ENCODE measurements at regions not wholly inside any gene's neighbourhood (a gene's known extent, or its start where the extent isn't known, plus 50 kb on each side); places are given as distances from the start of the nearest gene placed in this dataset.

DNA sequence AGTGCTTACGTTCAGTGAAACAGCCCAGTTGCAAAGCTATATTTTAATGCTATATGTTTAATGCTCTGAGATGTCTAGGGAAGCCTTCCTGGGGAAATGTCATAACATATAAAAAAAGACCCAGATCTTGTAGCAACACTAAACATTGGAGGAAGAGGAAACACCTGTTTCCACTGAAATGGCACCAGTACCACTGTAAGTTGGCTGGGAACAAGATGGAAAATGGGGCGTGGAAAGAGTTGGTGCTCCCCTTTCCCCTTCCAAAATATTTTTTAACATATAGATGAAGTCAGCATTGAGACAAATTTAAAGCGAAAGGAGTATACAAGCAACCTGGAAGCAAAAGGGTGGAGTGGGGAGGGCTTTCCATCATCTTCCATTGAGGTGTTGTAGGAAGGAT is 289.9 kb upstream of the COL8A1 start:
- TF ChIP-seq, protein P1, sequence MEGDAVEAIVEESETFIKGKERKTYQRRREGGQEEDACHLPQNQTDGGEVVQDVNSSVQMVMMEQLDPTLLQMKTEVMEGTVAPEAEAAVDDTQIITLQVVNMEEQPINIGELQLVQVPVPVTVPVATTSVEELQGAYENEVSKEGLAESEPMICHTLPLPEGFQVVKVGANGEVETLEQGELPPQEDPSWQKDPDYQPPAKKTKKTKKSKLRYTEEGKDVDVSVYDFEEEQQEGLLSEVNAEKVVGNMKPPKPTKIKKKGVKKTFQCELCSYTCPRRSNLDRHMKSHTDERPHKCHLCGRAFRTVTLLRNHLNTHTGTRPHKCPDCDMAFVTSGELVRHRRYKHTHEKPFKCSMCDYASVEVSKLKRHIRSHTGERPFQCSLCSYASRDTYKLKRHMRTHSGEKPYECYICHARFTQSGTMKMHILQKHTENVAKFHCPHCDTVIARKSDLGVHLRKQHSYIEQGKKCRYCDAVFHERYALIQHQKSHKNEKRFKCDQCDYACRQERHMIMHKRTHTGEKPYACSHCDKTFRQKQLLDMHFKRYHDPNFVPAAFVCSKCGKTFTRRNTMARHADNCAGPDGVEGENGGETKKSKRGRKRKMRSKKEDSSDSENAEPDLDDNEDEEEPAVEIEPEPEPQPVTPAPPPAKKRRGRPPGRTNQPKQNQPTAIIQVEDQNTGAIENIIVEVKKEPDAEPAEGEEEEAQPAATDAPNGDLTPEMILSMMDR (conservative IDR thresholded peaks at IDR 0.05; ENCODE audit: control insufficient read depth, insufficient read depth, low read depth, low read length): no peak
- no peak for DNase-seq (ENCODE audit: low read depth)
- H3K4me3 ChIP-seq (ENCODE audit: control insufficient read depth, low read depth, low read length): no peak overlapping the region

DNA sequence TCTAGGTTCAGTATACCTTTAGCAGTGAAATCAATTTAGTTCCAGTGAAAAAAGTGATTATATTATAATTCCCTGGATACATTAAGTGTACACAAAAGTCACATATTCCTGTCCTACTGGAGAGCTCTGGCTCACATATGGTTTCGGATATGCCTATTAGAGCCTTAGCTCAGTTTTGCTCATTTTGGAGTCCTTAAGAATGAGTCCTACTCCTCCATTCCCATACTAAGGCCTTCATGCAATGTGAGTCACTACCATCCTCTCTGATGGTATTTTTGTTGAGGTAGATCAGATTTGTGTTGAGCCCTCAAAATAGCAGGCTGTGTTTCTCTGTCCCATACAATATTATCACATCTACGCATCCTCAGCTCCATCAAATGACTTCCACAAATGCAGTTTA is 294.2 kb upstream of the COL8A1 start:
- no peak overlapping the region for H3K4me3 ChIP-seq (ENCODE audit: control insufficient read depth, low read depth, low read length)
- peak; percentile 20 for DNase-seq (ENCODE audit: low read depth)
- TF ChIP-seq, protein P1 (conservative IDR thresholded peaks at IDR 0.05; ENCODE audit: control insufficient read depth, insufficient read depth, low read depth, low read length): no peak

DNA sequence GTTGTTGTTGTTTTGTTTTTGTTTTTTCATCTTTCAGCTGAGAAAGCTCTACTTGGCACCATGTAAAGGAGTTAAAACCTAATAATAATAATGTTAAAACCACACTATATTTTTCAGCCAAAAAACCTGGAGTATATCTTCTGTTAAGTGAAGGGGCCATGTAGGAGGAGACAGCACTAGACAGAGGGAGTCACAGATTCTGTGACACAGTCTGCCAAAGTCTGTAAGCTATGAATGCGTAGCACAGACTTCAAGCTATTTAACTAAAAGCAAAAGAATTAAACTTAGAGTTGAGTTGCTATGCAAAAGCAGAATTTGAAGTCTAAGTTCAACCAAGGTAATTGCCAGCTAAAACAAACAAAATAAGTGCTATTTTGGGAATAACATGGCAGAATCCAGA is 296.0 kb upstream of the COL8A1 start:
- no peak for DNase-seq (ENCODE audit: low read depth)
- no peak overlapping the region for H3K4me3 ChIP-seq (ENCODE audit: control insufficient read depth, low read depth, low read length)
- TF ChIP-seq, protein P1 (conservative IDR thresholded peaks at IDR 0.05; ENCODE audit: control insufficient read depth, insufficient read depth, low read depth, low read length): no peak

GRCh38 chr3:99339222-99339621 is 299.2 kb upstream of the COL8A1 start:
- no peak for DNase-seq (ENCODE audit: low read depth)
- TF ChIP-seq, protein P1 (conservative IDR thresholded peaks at IDR 0.05; ENCODE audit: control insufficient read depth, insufficient read depth, low read depth, low read length): no peak
- H3K4me3 ChIP-seq (ENCODE audit: control insufficient read depth, low read depth, low read length): no peak overlapping the region

GRCh38 chr3:99332718-99333117 is 305.7 kb upstream of the COL8A1 start:
- DNase-seq (ENCODE audit: low read depth): no peak
- no peak overlapping the region for H3K4me3 ChIP-seq (ENCODE audit: control insufficient read depth, low read depth, low read length)
- TF ChIP-seq, protein P1 (conservative IDR thresholded peaks at IDR 0.05; ENCODE audit: control insufficient read depth, insufficient read depth, low read depth, low read length): no peak

DNA sequence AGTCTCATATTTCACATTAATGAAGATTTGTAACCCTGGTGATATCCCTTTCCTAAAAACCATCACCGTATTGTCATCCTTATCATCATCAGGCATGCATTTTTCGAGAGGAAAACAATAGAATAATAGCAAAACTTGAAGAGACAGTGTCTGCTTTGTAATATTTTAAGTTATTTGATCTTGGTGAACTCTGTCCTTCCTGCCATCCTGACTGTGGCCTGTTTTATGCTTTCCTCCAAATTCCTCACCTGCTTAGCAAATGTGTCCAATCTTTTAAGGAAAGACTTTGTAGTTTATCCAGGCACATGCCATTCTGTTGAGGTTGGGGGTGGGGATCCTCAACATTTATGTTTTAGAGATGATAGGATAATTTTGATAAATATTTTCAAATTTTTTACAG is 306.1 kb upstream of the COL8A1 start:
- no peak overlapping the region for H3K4me3 ChIP-seq (ENCODE audit: control insufficient read depth, low read depth, low read length)
- DNase-seq (ENCODE audit: low read depth): no peak
- TF ChIP-seq, protein P1 (conservative IDR thresholded peaks at IDR 0.05; ENCODE audit: control insufficient read depth, insufficient read depth, low read depth, low read length): no peak

- no peak overlapping the region for H3K4me3 ChIP-seq (ENCODE audit: control insufficient read depth, low read depth, low read length)
- TF ChIP-seq, protein P1 (conservative IDR thresholded peaks at IDR 0.05; ENCODE audit: control insufficient read depth, insufficient read depth, low read depth, low read length): no peak
- DNase-seq (ENCODE audit: low read depth): no peak
These were observed 307.4 kb upstream of the COL8A1 start for GRCh38 chr3:99330924-99331532.
